ENCODE measurements at regions not wholly inside any gene's neighbourhood (a gene's known extent, or its start where the extent isn't known, plus 50 kb on each side); places are given as distances from the start of the nearest gene placed in this dataset.
"Not testable (repeated sequence)": the region's sequence is repeated elsewhere in the genome, so short reads cannot be mapped to it uniquely, and the experiment has no call there.

DNA sequence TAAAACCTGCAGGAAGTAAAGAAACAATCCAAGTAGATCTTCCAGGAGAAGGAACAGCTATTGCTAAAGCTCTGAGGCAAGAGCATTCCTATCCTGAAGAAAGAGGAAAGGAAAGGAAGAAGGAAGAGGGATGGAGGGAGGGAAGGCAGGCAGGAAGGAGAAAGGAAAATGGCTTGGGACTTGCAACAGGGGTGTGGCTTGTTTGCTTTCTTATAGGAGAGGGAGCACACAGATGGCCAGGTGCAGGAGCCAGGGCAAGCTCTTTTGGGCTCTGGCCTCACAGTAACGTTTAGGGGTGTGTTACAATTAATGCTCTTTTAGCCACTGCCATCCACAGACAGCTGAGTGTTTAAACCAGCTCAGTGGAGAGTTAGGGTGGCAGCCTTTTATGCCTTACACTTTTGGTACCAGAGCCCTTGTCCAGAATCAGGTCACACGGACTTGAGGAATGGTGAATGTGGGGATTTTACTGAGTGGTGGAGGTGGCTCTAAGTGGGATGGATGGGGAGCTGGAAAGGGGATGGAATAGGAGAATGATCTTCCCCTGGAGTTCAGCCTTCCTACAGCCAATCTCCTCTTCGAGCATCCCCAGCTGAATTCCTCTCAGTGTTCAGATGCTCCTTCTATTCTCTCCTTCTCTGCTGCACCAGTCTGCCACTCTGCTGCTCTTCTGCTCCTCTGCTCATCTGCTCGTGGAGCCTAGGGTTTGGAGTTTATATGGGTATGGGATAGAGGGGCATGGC is 108.7 kb upstream of the SLC39A10 start:
- Histone ChIP-seq H3K27ac (ENCODE audit: insufficient read depth in 1 of 2, low read depth in 1 of 2, low read length in 2 of 2, poor library complexity in 1 of 2, severe bottlenecking in 2 of 2) (no peak overlapping the region), H3K9me3 (ENCODE audit: control extremely low read depth in 1 of 5, control insufficient read depth in 4 of 5, insufficient read depth in 2 of 5, low read depth in 1 of 5, low read length in 4 of 5) (peaks cover 0 to 11% (median 3%) of the 10 kb centered on the region in 5 experiments), H3K4me1 (ENCODE audit: control extremely low read depth in 1 of 4, control insufficient read depth in 4 of 4, insufficient read depth in 4 of 4, low read length in 3 of 4) (peaks cover 0 to 12% (median 6%) of the 10 kb centered on the region in 4 experiments), H3K36me3 (ENCODE audit: control insufficient read depth in 4 of 4, insufficient read depth in 4 of 4, low read length in 3 of 4) (no peaks in the 10 kb centered on the region), H3K27me3 (replicated peaks in 2 of 5; ENCODE audit: control insufficient read depth in 4 of 5, insufficient read depth in 5 of 5, low read length in 4 of 5) (no peaks in the 10 kb centered on the region), H3K4me3 (ENCODE audit: control insufficient read depth in 1 of 7, extremely low read depth in 1 of 7, insufficient read depth in 4 of 7, low read depth in 2 of 7, low read length in 6 of 7) (no peak overlapping the region)
- ChIA-PET POLR2A (no interaction called here), CTCF (no interaction called here)
- DNase-seq = peak in 1 of 3 donors; percentile 28
- WGBS (ENCODE audit: insufficient coverage) = 100% methylated on average over 1 of the region's 4 CpGs

- H3K36me3 ChIP-seq (ENCODE audit: control insufficient read depth in 4 of 4, insufficient read depth in 4 of 4, low read length in 3 of 4); POLR2A ChIA-PET; H3K4me3 ChIP-seq (ENCODE audit: control insufficient read depth in 1 of 7, extremely low read depth in 1 of 7, insufficient read depth in 4 of 7, low read depth in 2 of 7, low read length in 6 of 7); CTCF ChIA-PET; H3K27me3 ChIP-seq (replicated peaks in 2 of 5; ENCODE audit: control insufficient read depth in 4 of 5, insufficient read depth in 5 of 5, low read length in 4 of 5); DNase-seq; H3K27ac ChIP-seq (ENCODE audit: insufficient read depth in 1 of 2, low read depth in 1 of 2, low read length in 2 of 2, poor library complexity in 1 of 2, severe bottlenecking in 2 of 2): not testable (repeated sequence)
- Histone ChIP-seq H3K9me3 (ENCODE audit: control extremely low read depth in 1 of 5, control insufficient read depth in 4 of 5, insufficient read depth in 2 of 5, low read depth in 1 of 5, low read length in 4 of 5) (peaks cover 0 to 11% (median 3%) of the 10 kb centered on the region in 5 experiments), H3K4me1 (ENCODE audit: control extremely low read depth in 1 of 4, control insufficient read depth in 4 of 4, insufficient read depth in 4 of 4, low read length in 3 of 4) (peaks cover 0 to 18% (median 8%) of the 10 kb centered on the region in 4 experiments)
- 98% methylated on average over 33 of the region's 47 CpGs for WGBS (ENCODE audit: insufficient coverage)
These were observed 109.7 kb upstream of the SLC39A10 start for GRCh38 chr2:195547268-195547840.

DNA sequence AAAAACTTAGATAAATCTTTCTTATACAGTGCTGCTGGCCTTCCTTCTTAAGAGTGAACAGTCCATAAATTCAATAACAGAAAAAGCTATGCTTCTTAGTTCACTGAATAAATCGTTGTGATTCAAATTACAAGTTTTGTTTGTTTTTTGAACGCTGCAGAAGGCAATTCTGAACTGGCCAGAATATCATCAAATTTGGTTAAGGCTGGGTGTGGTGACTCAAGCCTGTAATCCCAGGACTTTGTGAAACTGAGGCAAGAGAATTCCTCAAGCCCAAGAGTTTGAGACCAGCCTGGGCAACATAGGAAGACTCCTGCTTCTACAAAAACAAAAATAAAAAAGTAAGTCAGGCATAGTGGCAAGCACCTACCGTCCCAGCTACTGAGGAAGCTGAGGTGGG is 111.2 kb upstream of the SLC39A10 start:
- no peak overlapping the region for H3K27ac ChIP-seq (ENCODE audit: insufficient read depth in 1 of 2, low read depth in 1 of 2, low read length in 2 of 2, poor library complexity in 1 of 2, severe bottlenecking in 2 of 2)
- no peak overlapping the region for H3K4me3 ChIP-seq (ENCODE audit: control insufficient read depth in 1 of 7, extremely low read depth in 1 of 7, insufficient read depth in 4 of 7, low read depth in 2 of 7, low read length in 6 of 7)
- ChIA-PET CTCF (interaction anchor here (0.6 to 1.0 kb wide), 2 partner anchors 909 to 1134 kb away, joined by 3 to 4 read pairs; no protein-coding TSS in a partner anchor), POLR2A (no interaction called here)
- 89% methylated on average over 3 of the region's 3 CpGs for WGBS (ENCODE audit: insufficient coverage)
- H3K9me3 ChIP-seq (ENCODE audit: control extremely low read depth in 1 of 5, control insufficient read depth in 4 of 5, insufficient read depth in 2 of 5, low read depth in 1 of 5, low read length in 4 of 5) = peaks cover 0 to 11% (median 3%) of the 10 kb centered on the region in 5 experiments
- no peaks in the 10 kb centered on the region for H3K27me3 ChIP-seq (replicated peaks in 2 of 5; ENCODE audit: control insufficient read depth in 4 of 5, insufficient read depth in 5 of 5, low read length in 4 of 5)
- H3K36me3 ChIP-seq (ENCODE audit: control insufficient read depth in 4 of 4, insufficient read depth in 4 of 4, low read length in 3 of 4) = no peaks in the 10 kb centered on the region
- peaks cover 0 to 18% (median 8%) of the 10 kb centered on the region in 4 experiments for H3K4me1 ChIP-seq (ENCODE audit: control extremely low read depth in 1 of 4, control insufficient read depth in 4 of 4, insufficient read depth in 4 of 4, low read length in 3 of 4)
- no peak for DNase-seq

DNA sequence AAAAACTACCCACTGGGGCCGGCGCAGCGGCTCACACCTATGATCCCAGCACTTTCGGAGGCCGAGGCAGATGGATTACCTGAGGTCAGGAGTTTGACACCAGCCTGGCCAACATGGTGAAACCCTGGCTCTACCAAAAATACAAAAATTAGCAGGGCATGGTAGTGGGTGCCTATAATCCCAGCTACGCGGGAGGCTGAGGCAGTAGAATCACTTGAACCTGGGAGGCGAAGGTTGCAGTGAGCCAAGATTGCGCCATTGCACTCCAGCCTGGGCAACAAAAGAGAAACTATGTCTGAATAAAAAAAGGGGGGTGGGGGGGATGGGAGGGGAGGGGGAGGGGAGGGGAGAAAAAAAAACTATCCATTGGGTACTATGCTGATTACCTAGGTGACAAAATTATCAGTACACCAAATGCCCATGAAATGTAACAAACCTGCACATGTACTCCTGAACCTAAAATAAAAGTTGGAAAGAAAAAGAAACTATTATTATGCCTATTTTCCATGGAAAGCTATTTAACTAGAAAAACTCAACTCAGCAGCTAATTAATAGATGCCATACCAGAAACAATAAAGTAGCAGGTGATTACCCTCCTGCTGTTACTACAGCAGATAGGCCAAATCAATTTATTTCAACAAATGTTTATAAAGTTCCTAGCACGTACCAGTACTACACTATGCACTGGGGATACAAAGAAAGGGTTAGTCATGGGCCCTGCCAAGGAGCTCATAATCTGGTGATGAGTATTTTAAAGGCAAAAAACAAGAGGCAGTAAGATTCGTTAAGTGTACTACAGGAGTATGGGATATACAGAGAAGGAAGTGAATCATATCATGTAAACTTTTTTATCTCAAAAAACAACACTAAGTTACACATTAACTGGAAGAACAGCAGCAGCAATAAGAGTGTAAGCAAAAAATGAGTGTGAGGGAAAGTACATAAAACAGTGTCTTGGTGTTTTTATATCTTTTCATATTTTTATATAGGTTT is 112.8 kb upstream of the SLC39A10 start:
- ChIA-PET POLR2A (interaction anchor here (0.6 kb wide), 1 partner anchor 41 kb away, joined by 3 read pairs; no protein-coding TSS in a partner anchor), CTCF (no interaction called here)
- Histone ChIP-seq H3K36me3 (ENCODE audit: control insufficient read depth in 4 of 4, insufficient read depth in 4 of 4, low read length in 3 of 4) (no peaks in the 10 kb centered on the region), H3K9me3 (ENCODE audit: control extremely low read depth in 1 of 5, control insufficient read depth in 4 of 5, insufficient read depth in 2 of 5, low read depth in 1 of 5, low read length in 4 of 5) (peaks cover 0 to 11% (median 6%) of the 10 kb centered on the region in 5 experiments), H3K4me1 (ENCODE audit: control extremely low read depth in 1 of 4, control insufficient read depth in 4 of 4, insufficient read depth in 4 of 4, low read length in 3 of 4) (peaks cover 0 to 18% (median 8%) of the 10 kb centered on the region in 4 experiments), H3K27me3 (replicated peaks in 2 of 5; ENCODE audit: control insufficient read depth in 4 of 5, insufficient read depth in 5 of 5, low read length in 4 of 5) (no peaks in the 10 kb centered on the region), H3K4me3 (ENCODE audit: control insufficient read depth in 1 of 7, extremely low read depth in 1 of 7, insufficient read depth in 4 of 7, low read depth in 2 of 7, low read length in 6 of 7) (no peak overlapping the region), H3K27ac (ENCODE audit: insufficient read depth in 1 of 2, low read depth in 1 of 2, low read length in 2 of 2, poor library complexity in 1 of 2, severe bottlenecking in 2 of 2) (no peak overlapping the region)
- WGBS (ENCODE audit: insufficient coverage) = 100% methylated on average over 7 of the region's 11 CpGs
- DNase-seq = peak in 1 of 3 donors; percentile 43

DNA sequence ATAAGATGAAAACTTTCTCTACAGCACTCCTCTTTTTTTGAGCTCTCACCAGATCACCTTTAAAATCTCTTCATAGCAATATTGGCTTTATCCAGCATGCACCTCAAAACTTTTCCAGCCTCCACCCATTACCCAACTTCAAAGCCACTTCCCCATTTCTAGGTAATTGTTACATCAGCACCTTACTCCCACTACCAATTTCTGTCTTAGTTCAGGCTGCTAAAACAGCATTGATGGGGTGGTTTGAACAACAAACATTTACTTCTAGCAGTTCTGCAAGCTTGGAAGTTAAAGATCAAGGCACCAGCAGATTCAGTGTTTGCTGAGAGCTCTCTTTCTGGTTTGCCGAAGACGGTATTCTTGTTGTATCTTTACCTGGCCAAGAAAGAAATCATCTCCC is 114.0 kb upstream of the SLC39A10 start:
- CTCF ChIA-PET = interaction anchor here (0.6 to 1.8 kb wide), 3 partner anchors 11 to 127 kb away, joined by 3 to 4 read pairs (median 3); no protein-coding TSS in a partner anchor
- peak in 2 of 3 donors; percentile 52 to 63 for DNase-seq
- Histone ChIP-seq H3K9me3 (ENCODE audit: control extremely low read depth in 1 of 5, control insufficient read depth in 4 of 5, insufficient read depth in 2 of 5, low read depth in 1 of 5, low read length in 4 of 5) (peaks cover 0 to 6% (median 0%) of the 10 kb centered on the region in 5 experiments), H3K4me3 (ENCODE audit: control insufficient read depth in 1 of 7, extremely low read depth in 1 of 7, insufficient read depth in 4 of 7, low read depth in 2 of 7, low read length in 6 of 7) (no peak overlapping the region), H3K27ac (ENCODE audit: insufficient read depth in 1 of 2, low read depth in 1 of 2, low read length in 2 of 2, poor library complexity in 1 of 2, severe bottlenecking in 2 of 2) (no peak overlapping the region), H3K4me1 (ENCODE audit: control extremely low read depth in 1 of 4, control insufficient read depth in 4 of 4, insufficient read depth in 4 of 4, low read length in 3 of 4) (peaks cover 0 to 23% (median 8%) of the 10 kb centered on the region in 4 experiments), H3K36me3 (ENCODE audit: control insufficient read depth in 4 of 4, insufficient read depth in 4 of 4, low read length in 3 of 4) (no peaks in the 10 kb centered on the region), H3K27me3 (replicated peaks in 2 of 5; ENCODE audit: control insufficient read depth in 4 of 5, insufficient read depth in 5 of 5, low read length in 4 of 5) (no peaks in the 10 kb centered on the region)
- POLR2A ChIA-PET = no interaction called here
- WGBS (ENCODE audit: insufficient coverage) = 94% methylated on average over 2 of the region's 2 CpGs

DNA sequence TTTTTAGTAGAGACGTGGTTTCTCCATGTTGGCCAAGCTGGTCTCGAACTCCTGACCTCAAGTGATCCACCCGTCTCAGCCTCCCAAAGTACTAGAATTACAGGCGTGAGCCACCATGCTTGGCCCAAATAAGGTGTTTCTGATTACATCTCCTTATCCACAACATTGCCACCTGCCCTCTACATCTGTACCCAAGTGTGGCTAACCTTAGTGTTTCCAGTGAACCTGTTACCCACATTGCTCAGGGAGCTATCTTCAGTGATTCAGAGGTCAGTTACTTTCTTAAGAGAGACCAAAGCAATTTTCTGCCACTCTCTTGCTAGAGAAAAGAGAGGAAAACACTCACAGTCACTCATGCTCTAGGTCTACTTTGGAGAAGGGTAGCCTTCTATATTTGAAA is 115.0 kb upstream of the SLC39A10 start:
- ChIA-PET CTCF (interaction anchor here (1.8 kb wide), 1 partner anchor 10 kb away, joined by 4 read pairs; no protein-coding TSS in a partner anchor), POLR2A (no interaction called here)
- no peak overlapping the region for H3K27ac ChIP-seq (ENCODE audit: insufficient read depth in 1 of 2, low read depth in 1 of 2, low read length in 2 of 2, poor library complexity in 1 of 2, severe bottlenecking in 2 of 2)
- no peak overlapping the region for H3K4me3 ChIP-seq (ENCODE audit: control insufficient read depth in 1 of 7, extremely low read depth in 1 of 7, insufficient read depth in 4 of 7, low read depth in 2 of 7, low read length in 6 of 7)
- 96% methylated on average over 3 of the region's 4 CpGs for WGBS (ENCODE audit: insufficient coverage)
- no peaks in the 10 kb centered on the region for H3K36me3 ChIP-seq (ENCODE audit: control insufficient read depth in 4 of 4, insufficient read depth in 4 of 4, low read length in 3 of 4)
- no peaks in the 10 kb centered on the region for H3K27me3 ChIP-seq (replicated peaks in 2 of 5; ENCODE audit: control insufficient read depth in 4 of 5, insufficient read depth in 5 of 5, low read length in 4 of 5)
- peaks cover 0 to 6% (median 0%) of the 10 kb centered on the region in 5 experiments for H3K9me3 ChIP-seq (ENCODE audit: control extremely low read depth in 1 of 5, control insufficient read depth in 4 of 5, insufficient read depth in 2 of 5, low read depth in 1 of 5, low read length in 4 of 5)
- no peak for DNase-seq
- peaks cover 4 to 33% (median 13%) of the 10 kb centered on the region in 4 experiments for H3K4me1 ChIP-seq (ENCODE audit: control extremely low read depth in 1 of 4, control insufficient read depth in 4 of 4, insufficient read depth in 4 of 4, low read length in 3 of 4)

All from common myeloid progenitor, CD34-positive (primary cell).